ENCODE measurements at regions not wholly inside any gene's neighbourhood (a gene's known extent, or its start where the extent isn't known, plus 50 kb on each side); places are given as distances from the start of the nearest gene placed in this dataset.

DNA sequence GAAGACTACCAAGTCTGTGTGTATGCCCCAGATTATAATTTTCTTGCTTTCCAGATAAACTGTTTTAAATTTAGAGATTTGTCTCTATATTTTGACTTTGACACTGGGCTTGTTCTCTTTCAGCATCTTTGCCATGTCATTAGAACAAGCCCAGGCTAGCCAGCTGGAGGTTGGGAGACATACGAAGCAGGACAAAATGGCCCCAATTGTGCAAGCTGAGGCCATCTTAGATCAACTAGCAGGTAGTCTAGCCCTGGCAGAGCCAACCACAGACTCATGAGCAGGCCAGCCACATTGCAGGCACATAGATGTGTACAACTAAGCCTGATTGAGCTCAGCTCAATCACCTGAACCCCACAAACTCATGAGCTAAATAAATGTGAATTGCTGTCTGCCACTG is 321.4 kb downstream of the ATP23 start:
- TF ChIP-seq, protein P1, sequence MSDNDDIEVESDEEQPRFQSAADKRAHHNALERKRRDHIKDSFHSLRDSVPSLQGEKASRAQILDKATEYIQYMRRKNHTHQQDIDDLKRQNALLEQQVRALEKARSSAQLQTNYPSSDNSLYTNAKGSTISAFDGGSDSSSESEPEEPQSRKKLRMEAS (IDR thresholded peaks at IDR 0.05): no peak
- TF ChIP-seq CREB1 (IDR thresholded peaks at IDR 0.05; ENCODE audit: low read depth): no peak
- TF ChIP-seq TEAD4 (IDR thresholded peaks at IDR 0.05): no peak
- TF ChIP-seq EP300 (IDR thresholded peaks at IDR 0.05; ENCODE audit: borderline replicate concordance): no peak
- no peak for TF ChIP-seq FOXM1 (IDR thresholded peaks at IDR 0.05; ENCODE audit: borderline replicate concordance, low read depth)
- no peak for TF ChIP-seq NFIC (IDR thresholded peaks at IDR 0.05)
- TF ChIP-seq, protein P2, sequence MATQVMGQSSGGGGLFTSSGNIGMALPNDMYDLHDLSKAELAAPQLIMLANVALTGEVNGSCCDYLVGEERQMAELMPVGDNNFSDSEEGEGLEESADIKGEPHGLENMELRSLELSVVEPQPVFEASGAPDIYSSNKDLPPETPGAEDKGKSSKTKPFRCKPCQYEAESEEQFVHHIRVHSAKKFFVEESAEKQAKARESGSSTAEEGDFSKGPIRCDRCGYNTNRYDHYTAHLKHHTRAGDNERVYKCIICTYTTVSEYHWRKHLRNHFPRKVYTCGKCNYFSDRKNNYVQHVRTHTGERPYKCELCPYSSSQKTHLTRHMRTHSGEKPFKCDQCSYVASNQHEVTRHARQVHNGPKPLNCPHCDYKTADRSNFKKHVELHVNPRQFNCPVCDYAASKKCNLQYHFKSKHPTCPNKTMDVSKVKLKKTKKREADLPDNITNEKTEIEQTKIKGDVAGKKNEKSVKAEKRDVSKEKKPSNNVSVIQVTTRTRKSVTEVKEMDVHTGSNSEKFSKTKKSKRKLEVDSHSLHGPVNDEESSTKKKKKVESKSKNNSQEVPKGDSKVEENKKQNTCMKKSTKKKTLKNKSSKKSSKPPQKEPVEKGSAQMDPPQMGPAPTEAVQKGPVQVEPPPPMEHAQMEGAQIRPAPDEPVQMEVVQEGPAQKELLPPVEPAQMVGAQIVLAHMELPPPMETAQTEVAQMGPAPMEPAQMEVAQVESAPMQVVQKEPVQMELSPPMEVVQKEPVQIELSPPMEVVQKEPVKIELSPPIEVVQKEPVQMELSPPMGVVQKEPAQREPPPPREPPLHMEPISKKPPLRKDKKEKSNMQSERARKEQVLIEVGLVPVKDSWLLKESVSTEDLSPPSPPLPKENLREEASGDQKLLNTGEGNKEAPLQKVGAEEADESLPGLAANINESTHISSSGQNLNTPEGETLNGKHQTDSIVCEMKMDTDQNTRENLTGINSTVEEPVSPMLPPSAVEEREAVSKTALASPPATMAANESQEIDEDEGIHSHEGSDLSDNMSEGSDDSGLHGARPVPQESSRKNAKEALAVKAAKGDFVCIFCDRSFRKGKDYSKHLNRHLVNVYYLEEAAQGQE (IDR thresholded peaks at IDR 0.05; ENCODE audit: low read depth): no peak
- TF ChIP-seq RAD21 (IDR thresholded peaks at IDR 0.05; ENCODE audit: low read depth): no peak
- TF ChIP-seq, protein P3, sequence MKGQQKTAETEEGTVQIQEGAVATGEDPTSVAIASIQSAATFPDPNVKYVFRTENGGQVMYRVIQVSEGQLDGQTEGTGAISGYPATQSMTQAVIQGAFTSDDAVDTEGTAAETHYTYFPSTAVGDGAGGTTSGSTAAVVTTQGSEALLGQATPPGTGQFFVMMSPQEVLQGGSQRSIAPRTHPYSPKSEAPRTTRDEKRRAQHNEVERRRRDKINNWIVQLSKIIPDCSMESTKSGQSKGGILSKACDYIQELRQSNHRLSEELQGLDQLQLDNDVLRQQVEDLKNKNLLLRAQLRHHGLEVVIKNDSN (IDR thresholded peaks at IDR 0.05): no peak
- no peak for TF ChIP-seq CEBPB (IDR thresholded peaks at IDR 0.05)
- no peak for TF ChIP-seq TCF12 (IDR thresholded peaks at IDR 0.05; ENCODE audit: low read depth)
- TF ChIP-seq EGR1 (IDR thresholded peaks at IDR 0.05): no peak
- TF ChIP-seq TAF1 (IDR thresholded peaks at IDR 0.05; ENCODE audit: low read depth): no peak
- no peak for TF ChIP-seq YY1 (IDR thresholded peaks at IDR 0.05; ENCODE audit: low read depth)

All from Ishikawa (cell line).